ENCODE measurements at regions not wholly inside any gene's neighbourhood (a gene's known extent, or its start where the extent isn't known, plus 50 kb on each side); places are given as distances from the start of the nearest gene placed in this dataset.

DNA sequence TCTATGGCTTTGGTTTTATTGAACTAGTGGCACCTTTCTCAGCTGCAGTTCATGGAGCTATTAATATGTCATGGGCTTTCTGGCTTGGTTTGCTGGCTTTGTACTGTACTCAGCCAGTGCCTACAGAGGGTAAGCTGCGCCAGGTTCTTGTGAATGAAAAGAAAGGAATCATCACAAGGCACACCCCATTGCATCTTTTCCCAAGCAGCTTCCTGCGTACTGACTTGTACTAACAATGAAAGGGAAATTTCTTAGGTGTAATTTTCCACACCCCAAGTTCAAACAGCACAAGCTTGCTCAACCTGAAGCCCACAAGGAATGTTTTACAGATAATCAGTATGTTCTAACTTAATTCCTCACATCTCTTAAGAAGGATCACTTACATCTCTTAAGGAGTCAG, 78.0 kb upstream of the TNFSF18 start:
- Histone ChIP-seq H3K9me3 (no peaks in the 10 kb centered on the region), H3K36me3 (no peaks in the 10 kb centered on the region), H3K4me1 (peaks cover under 1 to 8% (median 3%) of the 10 kb centered on the region in 4 donors), H3K27ac (peak overlapping the region; percentile 11 to 79 (median 71)), H3K4me3 (no peak overlapping the region), H3K27me3 (no peaks in the 10 kb centered on the region)
- TF ChIP-seq, protein P1, sequence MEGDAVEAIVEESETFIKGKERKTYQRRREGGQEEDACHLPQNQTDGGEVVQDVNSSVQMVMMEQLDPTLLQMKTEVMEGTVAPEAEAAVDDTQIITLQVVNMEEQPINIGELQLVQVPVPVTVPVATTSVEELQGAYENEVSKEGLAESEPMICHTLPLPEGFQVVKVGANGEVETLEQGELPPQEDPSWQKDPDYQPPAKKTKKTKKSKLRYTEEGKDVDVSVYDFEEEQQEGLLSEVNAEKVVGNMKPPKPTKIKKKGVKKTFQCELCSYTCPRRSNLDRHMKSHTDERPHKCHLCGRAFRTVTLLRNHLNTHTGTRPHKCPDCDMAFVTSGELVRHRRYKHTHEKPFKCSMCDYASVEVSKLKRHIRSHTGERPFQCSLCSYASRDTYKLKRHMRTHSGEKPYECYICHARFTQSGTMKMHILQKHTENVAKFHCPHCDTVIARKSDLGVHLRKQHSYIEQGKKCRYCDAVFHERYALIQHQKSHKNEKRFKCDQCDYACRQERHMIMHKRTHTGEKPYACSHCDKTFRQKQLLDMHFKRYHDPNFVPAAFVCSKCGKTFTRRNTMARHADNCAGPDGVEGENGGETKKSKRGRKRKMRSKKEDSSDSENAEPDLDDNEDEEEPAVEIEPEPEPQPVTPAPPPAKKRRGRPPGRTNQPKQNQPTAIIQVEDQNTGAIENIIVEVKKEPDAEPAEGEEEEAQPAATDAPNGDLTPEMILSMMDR (IDR thresholded peaks at IDR 0.05) = no peak
- TF ChIP-seq EP300 (IDR thresholded peaks at IDR 0.05) (no peak), POLR2AphosphoS5 (IDR thresholded peaks at IDR 0.05) (peak in 2 of 3 donors; percentile 44 to 51), POLR2A (IDR thresholded peaks at IDR 0.05) (no peak)
- intact Hi-C loops (cut with DNase I; ENCODE audit: low total_unique reads) = no loop called here
- DNase-seq = peak; percentile 31 to 69
- 35 to 54% (median 42%) methylated on average over 2 of the region's 2 CpGs for WGBS, 5 donors

DNA sequence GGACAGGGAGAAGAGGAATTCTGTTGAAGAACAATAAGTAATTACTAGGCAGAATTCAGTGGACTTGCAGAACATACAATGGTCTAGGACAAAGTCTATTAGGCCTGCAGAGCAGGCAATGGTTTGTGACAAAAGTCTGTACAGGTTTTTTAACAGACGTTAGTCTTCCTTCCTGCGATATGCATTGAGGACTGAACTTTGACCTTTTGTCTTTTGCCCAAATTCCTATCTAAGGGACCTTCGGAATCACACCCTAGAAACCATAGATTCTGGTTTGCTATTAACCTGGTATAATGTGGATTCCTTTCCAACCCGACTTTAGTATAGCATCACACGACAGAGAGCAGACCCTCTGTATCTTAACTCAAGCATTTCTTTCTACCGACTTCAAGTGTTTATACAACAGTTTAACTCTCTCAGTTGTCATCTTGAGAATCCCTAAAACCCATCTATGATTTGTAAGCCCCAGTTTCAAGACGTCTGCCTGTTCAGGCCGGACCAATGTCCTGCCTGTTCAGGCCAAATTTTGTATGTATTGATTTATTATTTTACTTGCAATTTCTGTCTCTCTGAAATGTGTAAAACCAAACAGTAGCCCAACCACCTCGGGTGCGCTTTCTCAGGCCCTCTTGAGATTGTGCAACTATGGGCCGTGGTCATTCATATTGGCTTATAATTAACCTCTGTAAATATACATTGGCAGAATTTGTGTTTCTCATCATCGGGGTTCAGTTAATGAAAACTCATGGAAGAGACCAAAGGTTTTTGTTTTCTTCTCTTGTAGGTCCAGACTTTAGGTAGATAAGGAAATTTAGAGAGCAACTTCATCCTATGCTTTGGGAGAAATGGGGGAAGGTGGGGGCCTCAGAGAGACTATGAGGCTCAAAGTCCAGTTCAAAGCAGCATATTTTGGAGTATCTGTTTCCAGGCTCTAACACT, 76.9 kb upstream of the TNFSF18 start:
- Histone ChIP-seq H3K9me3 (no peaks in the 10 kb centered on the region), H3K27me3 (no peaks in the 10 kb centered on the region), H3K36me3 (no peaks in the 10 kb centered on the region), H3K4me3 (no peak overlapping the region), H3K27ac (peak overlapping the region; percentile 11 to 79 (median 36)), H3K4me1 (peaks cover 11 to 17% (median 13%) of the 10 kb centered on the region in 4 donors)
- WGBS, 5 donors = 32 to 58% (median 47%) methylated on average over 12 of the region's 12 CpGs
- TF ChIP-seq EP300 (IDR thresholded peaks at IDR 0.05) (no peak), POLR2AphosphoS5 (IDR thresholded peaks at IDR 0.05) (no peak), POLR2A (IDR thresholded peaks at IDR 0.05) (no peak)
- TF ChIP-seq, protein P1 (IDR thresholded peaks at IDR 0.05) = no peak
- intact Hi-C loops (cut with DNase I; ENCODE audit: low total_unique reads) = no loop called here
- peak; percentile 28 to 38 for DNase-seq

DNA sequence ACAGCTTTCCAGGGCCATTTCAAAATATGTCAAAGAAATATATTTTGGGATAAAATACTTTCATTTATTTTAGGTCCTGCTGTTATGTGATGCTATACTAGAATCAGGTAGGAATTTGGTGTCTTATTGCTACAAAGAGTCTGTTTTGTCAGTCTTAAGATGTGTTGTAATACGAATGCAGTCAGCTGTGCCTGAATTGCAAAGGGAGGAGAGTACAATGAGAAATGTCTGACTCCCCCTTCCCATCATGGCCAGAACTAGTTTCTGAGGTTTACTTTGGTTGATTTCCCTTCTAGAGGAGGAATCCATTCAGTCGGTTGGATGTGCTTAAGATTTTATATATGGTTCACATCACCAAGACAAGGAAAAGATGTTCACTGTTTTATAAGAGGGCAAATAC, 75.7 kb upstream of the TNFSF18 start:
- Histone ChIP-seq H3K27me3 (no peaks in the 10 kb centered on the region), H3K4me1 (peaks cover 22 to 24% (median 23%) of the 10 kb centered on the region in 4 donors), H3K27ac (no peak overlapping the region), H3K9me3 (no peaks in the 10 kb centered on the region), H3K36me3 (no peaks in the 10 kb centered on the region), H3K4me3 (no peak overlapping the region)
- intact Hi-C loops (cut with DNase I; ENCODE audit: low total_unique reads) = no loop called here
- whole genome bisulfite sequencing, 5 donors = 73 to 93% (median 82%) methylated on average over 2 of the region's 2 CpGs
- no peak for DNase-seq
- TF ChIP-seq POLR2AphosphoS5 (IDR thresholded peaks at IDR 0.05) (no peak), POLR2A (IDR thresholded peaks at IDR 0.05) (no peak), EP300 (IDR thresholded peaks at IDR 0.05) (no peak)
- TF ChIP-seq, protein P1 (IDR thresholded peaks at IDR 0.05) = no peak

DNA sequence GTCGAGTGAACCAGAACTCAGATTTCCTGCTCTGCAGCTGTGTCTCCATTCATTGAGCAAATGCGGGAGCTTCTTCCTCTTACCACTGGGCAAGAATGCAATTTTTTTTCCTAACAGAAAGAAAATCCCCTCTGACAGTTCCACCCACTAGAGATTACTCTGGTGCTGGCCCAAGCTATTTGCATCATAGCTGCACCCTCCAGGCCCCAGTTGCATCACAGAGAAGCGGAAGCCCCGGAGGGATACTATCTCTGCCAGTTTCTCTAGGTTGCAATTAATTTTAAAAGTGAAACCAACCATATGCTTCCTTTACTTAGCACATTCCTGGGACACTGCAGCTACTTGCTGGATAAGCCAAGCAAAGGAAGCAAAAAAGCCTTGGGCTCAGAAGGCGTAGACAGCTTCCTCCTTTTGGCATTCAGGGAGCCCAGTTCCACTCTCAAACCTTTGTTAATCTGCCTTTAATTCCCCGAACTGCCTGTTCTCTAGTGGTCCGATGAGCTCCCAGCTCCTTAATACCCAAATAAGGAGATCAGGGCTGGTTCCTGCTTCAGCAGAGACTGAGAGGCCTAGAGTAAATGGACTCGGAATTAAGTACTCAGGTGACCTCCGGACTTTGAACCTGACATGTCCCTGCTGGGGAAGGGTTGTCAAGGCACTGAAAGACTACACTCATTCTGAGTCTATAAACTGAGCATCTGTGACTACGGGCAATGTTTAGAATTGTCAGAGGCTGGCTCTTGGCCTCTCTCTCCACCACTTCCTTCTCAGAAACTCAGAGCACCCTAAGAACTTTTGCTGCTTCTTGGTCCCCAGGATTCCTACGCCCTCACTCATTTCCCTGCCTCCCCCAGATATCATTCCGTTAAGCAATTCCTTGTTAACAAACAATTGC, 72.5 kb upstream of the TNFSF18 start:
- 14 to 24% (median 22%) methylated on average over 12 of the region's 12 CpGs for WGBS, 5 donors
- peak overlapping the region; percentile 74 to 95 (median 89) for H3K27ac ChIP-seq
- DNase-seq = peak; percentile 45 to 87
- peak overlapping the region; percentile 13 to 27 (median 25) for H3K4me3 ChIP-seq
- no peaks in the 10 kb centered on the region for H3K36me3 ChIP-seq
- TF ChIP-seq POLR2AphosphoS5 (IDR thresholded peaks at IDR 0.05) = peak in 2 of 3 donors; percentile 15 to 57
- TF ChIP-seq, protein P1 (IDR thresholded peaks at IDR 0.05) = no peak
- peaks cover 20 to 24% (median 22%) of the 10 kb centered on the region in 4 donors for H3K4me1 ChIP-seq
- intact Hi-C loops (cut with DNase I; ENCODE audit: low total_unique reads) = no loop called here
- no peaks in the 10 kb centered on the region for H3K9me3 ChIP-seq
- no peaks in the 10 kb centered on the region for H3K27me3 ChIP-seq
